ENCODE measurements at regions not wholly inside any gene's neighbourhood (a gene's known extent, or its start where the extent isn't known, plus 50 kb on each side); places are given as distances from the start of the nearest gene placed in this dataset.

- Histone ChIP-seq H3K23ac (ENCODE audit: low read depth, low read length) (no peak overlapping the region), H3K27ac (ENCODE audit: insufficient read depth, low read length) (no peak overlapping the region), H2BK5ac (ENCODE audit: low read depth, low read length, poor library complexity, severe bottlenecking) (no peak overlapping the region), H3K4ac (ENCODE audit: low read depth, low read length) (no peak overlapping the region), H3K18ac (ENCODE audit: low read depth, low read length) (no peak overlapping the region), H3K79me1 (ENCODE audit: low read depth in 1 of 2, low read length in 2 of 2) (no peaks in the 10 kb centered on the region), H2AK9ac (replicated peaks; ENCODE audit: low read depth, low read length, poor library complexity) (no peak overlapping the region), H3K14ac (replicated peaks; ENCODE audit: low read depth, low read length) (no peak overlapping the region), H4K8ac (ENCODE audit: low read depth in 2 of 2, low read length in 2 of 2) (no peak overlapping the region), H3K27me3 (ENCODE audit: control insufficient read depth, insufficient read depth, low read length) (no peaks in the 10 kb centered on the region), H3K4me1 (ENCODE audit: control insufficient read depth, insufficient read depth, low read length) (no peaks in the 10 kb centered on the region), H3K9me1 (ENCODE audit: insufficient read depth, low read length) (no peaks in the 10 kb centered on the region), H3K9me3 (ENCODE audit: control insufficient read depth, insufficient read depth, low read length) (peaks cover 2% of the 10 kb centered on the region; the same call in 1 of the 2 replicates), H3K36me3 (ENCODE audit: control insufficient read depth, insufficient read depth, low read length) (no peaks in the 10 kb centered on the region), H2BK15ac (ENCODE audit: low read depth, low read length) (no peak overlapping the region), H4K20me1 (ENCODE audit: insufficient read depth, low read length) (no peaks in the 10 kb centered on the region), H3K56ac (ENCODE audit: extremely low read depth, insufficient read depth, low read length) (no peak overlapping the region), H3K9ac (ENCODE audit: low read depth, low read length) (no peak overlapping the region), H2BK120ac (ENCODE audit: low read depth, low read length) (no peak overlapping the region), H4K5ac (ENCODE audit: low read depth, low read length) (no peak overlapping the region), H3K4me3 (ENCODE audit: insufficient read depth, low read depth, low read length) (no peak overlapping the region), H2AK5ac (ENCODE audit: low read depth, low read length) (no peak overlapping the region), H2AFZ (replicated peaks; ENCODE audit: low read length, poor library complexity) (no peak overlapping the region), H3K4me2 (ENCODE audit: low read depth, low read length) (no peak overlapping the region), H4K91ac (ENCODE audit: insufficient read depth, low read depth, low read length) (no peak overlapping the region), H2BK20ac (ENCODE audit: low read depth, low read length) (no peak overlapping the region)
- POLR2A ChIA-PET (ENCODE audit: unreplicated experiment) = no interaction called here
- WGBS, 2 experiments (ENCODE audit: extremely low coverage in 2 of 2, insufficient read length in 1 of 2) = no CpG with 5 or more reads among the region's 1 CpG
- ATAC-seq (ENCODE audit: low read depth) (no peak), DNase-seq (no peak)
- intact Hi-C loops (cut with micrococcal nuclease) (no loop called here), dilution Hi-C loops (cut with HindIII; ENCODE audit: low sequenced_read_pairs, unreplicated experiment) (no loop called here), in situ Hi-C loops (cut with MboI; ENCODE audit: low sequenced_read_pairs) (no loop called here)
- TF ChIP-seq MAZ (IDR thresholded peaks at IDR 0.05; ENCODE audit: borderline replicate concordance, low read depth, low read length) (no peak), FOS (IDR thresholded peaks at IDR 0.05; ENCODE audit: low read depth, low read length) (no peak), RCOR1 (IDR thresholded peaks at IDR 0.05; ENCODE audit: insufficient replicate concordance, low read length) (no peak), POLR2A (IDR thresholded peaks at IDR 0.05; ENCODE audit: low read depth, low read length) (no peak), SMC3 (IDR thresholded peaks at IDR 0.05; ENCODE audit: low read depth, low read length) (no peak), MXI1 (IDR thresholded peaks at IDR 0.05; ENCODE audit: borderline replicate concordance, low read depth, low read length) (no peak), CEBPB (IDR thresholded peaks at IDR 0.05; ENCODE audit: low read depth, low read length) (no peak), ELK1 (IDR thresholded peaks at IDR 0.05; ENCODE audit: borderline replicate concordance, low read depth, low read length) (no peak), USF2 (IDR thresholded peaks at IDR 0.05; ENCODE audit: low read depth, low read length) (no peak), BHLHE40 (IDR thresholded peaks at IDR 0.05; ENCODE audit: low read depth, low read length) (no peak), RFX5 (IDR thresholded peaks at IDR 0.05; ENCODE audit: low read depth, low read length) (no peak), NFE2L2 (IDR thresholded peaks at IDR 0.05; ENCODE audit: low read depth, low read length) (no peak), CTCF (conservative IDR thresholded peaks at IDR 0.05; ENCODE audit: low read depth, low read length) (no peak), CHD1 (IDR thresholded peaks at IDR 0.05; ENCODE audit: low read depth, low read length) (no peak), MAFK (IDR thresholded peaks at IDR 0.05; ENCODE audit: low read depth, low read length) (no peak), RAD21 (IDR thresholded peaks at IDR 0.05; ENCODE audit: low read length) (no peak)
- CTCF ChIA-PET = interaction anchor here (0.6 kb wide), 1 partner anchor 11 kb away, joined by 3 read pairs; no protein-coding TSS in a partner anchor
- BruUV-seq (replicated peaks) = no TSS peak
These were observed 707.3 kb upstream of the FOXG1 start for GRCh38 chr14:28059254-28059653.

Data from IMR-90 (cell line).